Uterus (tissue), 2 donors: ENCODE measurements at regions not wholly inside any gene's neighbourhood (a gene's known extent, or its start where the extent isn't known, plus 50 kb on each side); places are given as distances from the start of the nearest gene placed in this dataset.

ENCODE experiments used
- CTCF ChIP-seq, 4 experiments: fragments of 200-600 bp in 2 of 4; fragments of 450-650 bp in 2 of 4; sonication (generic) in 2 of 4; IDR thresholded peaks; one replicate each; pipeline ENCODE4 v1.5.1; 2016 to 2019; ENCODE audit warnings: antibody characterized with exemption in 4 of 4, mild to moderate bottlenecking in 2 of 4, moderate library complexity in 1 of 4
- POLR2A ChIP-seq, 2 donors: fragments of 450-650 bp; IDR thresholded peaks; one replicate each; pipeline ENCODE4 v1.6.1; 2016; ENCODE audit warnings: antibody characterized with exemption in 2 of 2, mild to moderate bottlenecking in 1 of 2, moderate library complexity in 1 of 2

GRCh38 chr10:64191286-64191685, 670.1 kb downstream of the REEP3 start:
- no peak for TF ChIP-seq CTCF (IDR thresholded peaks at IDR 0.05)
- no peak for TF ChIP-seq POLR2A (IDR thresholded peaks at IDR 0.05)
